ENCODE measurements at regions not wholly inside any gene's neighbourhood (a gene's known extent, or its start where the extent isn't known, plus 50 kb on each side); places are given as distances from the start of the nearest gene placed in this dataset.

DNA sequence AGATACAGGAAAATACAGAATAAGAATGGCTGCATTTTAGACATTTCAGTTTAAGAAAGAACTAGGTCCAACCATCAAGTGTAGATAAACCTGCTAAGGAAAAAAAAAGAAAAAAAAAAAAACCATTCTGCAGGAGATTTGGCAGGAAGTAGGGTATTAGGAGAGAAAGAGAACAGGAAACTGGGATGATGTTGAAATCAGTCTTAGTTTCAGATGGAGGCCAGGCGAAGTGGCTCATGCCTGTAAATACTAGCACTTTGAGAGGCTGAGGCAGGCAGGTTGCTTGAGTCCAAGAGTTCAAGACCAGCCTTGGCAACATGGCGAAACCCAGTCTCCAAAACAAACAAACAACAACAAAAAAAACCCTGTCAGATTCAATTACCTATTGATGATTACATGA, 120.2 kb downstream of the RAB11FIP2 start:
- no peak for TF ChIP-seq CTCF (conservative IDR thresholded peaks at IDR 0.05)
- H3K27ac ChIP-seq, result no peak overlapping the region

DNA sequence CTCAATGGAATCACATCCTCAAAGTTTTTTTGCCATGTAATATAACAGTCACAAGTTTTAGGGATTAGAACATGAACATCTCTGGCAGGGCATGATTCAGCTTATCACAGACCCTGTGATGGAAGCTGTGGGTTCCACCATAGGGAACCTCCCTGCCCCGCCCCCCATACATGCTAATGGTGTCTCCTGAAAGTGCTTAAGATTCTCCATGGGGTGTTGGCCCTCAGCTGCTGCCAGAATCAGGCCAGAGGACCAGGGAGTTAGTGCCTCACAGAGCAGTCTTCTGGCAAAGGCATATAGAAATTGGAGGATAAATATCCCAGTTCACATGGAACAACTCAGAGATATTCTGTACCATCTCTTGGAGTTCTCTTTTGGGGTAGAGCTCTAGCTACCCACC, 119.4 kb downstream of the RAB11FIP2 start:
- no peak for TF ChIP-seq CTCF (conservative IDR thresholded peaks at IDR 0.05)
- H3K27ac ChIP-seq, result no peak overlapping the region

GRCh38 chr10:117927871-117928270, 118.9 kb downstream of the RAB11FIP2 start:
- no peak for TF ChIP-seq CTCF (conservative IDR thresholded peaks at IDR 0.05)
- no peak overlapping the region for H3K27ac ChIP-seq

GRCh38 chr10:117928281-117928680, 118.5 kb downstream of the RAB11FIP2 start:
- TF ChIP-seq CTCF (conservative IDR thresholded peaks at IDR 0.05), result no peak
- no peak overlapping the region for H3K27ac ChIP-seq

DNA sequence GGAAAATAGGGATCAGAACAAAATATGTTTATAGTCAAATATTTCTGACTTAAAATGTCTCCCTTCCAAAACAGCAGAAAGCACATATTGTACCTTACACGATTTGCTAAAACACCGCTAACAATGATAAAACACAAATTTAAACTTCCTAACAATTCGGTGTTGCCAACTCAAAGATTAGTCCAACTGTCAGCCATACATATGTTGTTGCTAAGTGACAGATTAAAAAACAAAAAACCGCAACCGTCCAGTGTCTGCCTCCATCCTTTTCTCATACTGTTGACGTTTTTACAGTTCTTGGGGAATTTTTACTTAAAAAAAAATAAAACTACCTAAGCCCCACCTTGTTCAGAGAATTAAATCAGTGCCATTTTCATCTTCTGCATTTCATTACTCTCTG, 118.0 kb downstream of the RAB11FIP2 start:
- no peak overlapping the region for H3K27ac ChIP-seq
- no peak for TF ChIP-seq CTCF (conservative IDR thresholded peaks at IDR 0.05)

- H3K27ac ChIP-seq, result no peak overlapping the region
- TF ChIP-seq CTCF (conservative IDR thresholded peaks at IDR 0.05), result peak; percentile 24
These were observed 117.2 kb downstream of the RAB11FIP2 start for GRCh38 chr10:117929327-117930067.

GRCh38 chr10:117931078-117931477, 115.7 kb downstream of the RAB11FIP2 start:
- H3K27ac ChIP-seq, result no peak overlapping the region
- no peak for TF ChIP-seq CTCF (conservative IDR thresholded peaks at IDR 0.05)
